IPS-20b (cell line): ENCODE measurements at regions not wholly inside any gene's neighbourhood (a gene's known extent, or its start where the extent isn't known, plus 50 kb on each side); places are given as distances from the start of the nearest gene placed in this dataset.

ENCODE experiments used
- H3K27ac ChIP-seq: one replicate; pipeline ENCODE4 v1.5.1; 2013; ENCODE audit warnings: low read length
- H3K27me3 ChIP-seq: 2 replicates; pipeline ENCODE4 v1.6.1; 2013; ENCODE audit warnings: mild to moderate bottlenecking, low read length, inconsistent platforms; ENCODE audit not compliant: insufficient read depth
- H3K36me3 ChIP-seq: 2 replicates; pipeline ENCODE4 v1.6.1; 2013; ENCODE audit warnings: low read depth, mild to moderate bottlenecking, inconsistent platforms, low read length, moderate library complexity; ENCODE audit not compliant: insufficient read depth
- H3K4me1 ChIP-seq: 2 replicates; pipeline ENCODE4 v1.6.1; 2013; ENCODE audit warnings: mild to moderate bottlenecking, control low read depth, inconsistent platforms, low read length, moderate library complexity; ENCODE audit not compliant: insufficient read depth
- H3K4me3 ChIP-seq: 2 replicates; pipeline ENCODE4 v1.5.1; 2013; ENCODE audit warnings: mild to moderate bottlenecking, low read length, inconsistent platforms
- H3K9ac ChIP-seq: 2 replicates; pipeline ENCODE4 v1.6.1; 2013; ENCODE audit warnings: low read depth, mild to moderate bottlenecking, inconsistent platforms, low read length, moderate library complexity
- H3K9me3 ChIP-seq: 2 replicates; pipeline ENCODE4 v1.6.1; 2013; ENCODE audit warnings: mild to moderate bottlenecking, low read depth, low read length, inconsistent platforms; ENCODE audit not compliant: insufficient read depth

DNA sequence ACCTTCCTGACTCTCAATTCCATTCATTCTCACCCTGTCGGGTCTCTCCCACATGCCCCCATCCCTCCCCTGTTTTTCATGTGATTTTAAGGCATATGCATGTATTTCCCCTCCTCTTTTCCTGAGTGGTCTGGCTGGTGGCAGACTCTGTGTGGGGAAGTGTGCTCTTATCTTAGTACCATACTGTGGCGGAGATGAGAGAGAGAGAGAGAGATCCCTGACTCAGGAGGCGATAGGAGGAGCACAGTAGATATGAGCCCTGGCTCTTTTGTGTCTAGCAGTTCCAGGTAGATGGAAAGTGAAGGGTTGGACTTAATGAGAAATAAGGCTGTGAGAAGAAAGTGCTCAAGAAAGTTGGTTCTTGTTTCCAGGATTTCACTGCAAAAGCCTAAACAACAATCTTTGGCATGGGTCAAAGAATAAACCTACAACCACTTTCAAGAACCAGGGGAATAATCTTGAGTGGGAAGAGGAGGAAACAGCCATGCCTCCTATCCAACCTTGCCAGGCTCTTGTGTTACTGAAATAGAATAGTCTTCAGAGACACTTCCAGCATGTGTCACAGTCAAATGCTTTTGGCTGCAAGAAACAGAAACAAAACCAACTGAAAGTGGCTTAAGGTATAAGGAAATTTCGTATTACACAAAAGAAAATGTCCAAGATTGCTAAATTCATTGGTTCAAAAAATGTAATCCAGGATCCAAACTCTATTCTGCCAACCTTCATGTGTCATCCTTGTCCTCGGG, 123.8 kb upstream of the MYLIP start:
- H3K9me3 ChIP-seq = no peaks in the 10 kb centered on the region
- H3K4me3 ChIP-seq = no peak overlapping the region
- H3K27ac ChIP-seq = no peak overlapping the region
- H3K4me1 ChIP-seq = no peaks in the 10 kb centered on the region
- no peaks in the 10 kb centered on the region for H3K27me3 ChIP-seq
- H3K9ac ChIP-seq = no peak overlapping the region
- no peaks in the 10 kb centered on the region for H3K36me3 ChIP-seq

GRCh38 chr6:16003197-16003491, 125.7 kb upstream of the MYLIP start:
- Histone ChIP-seq H3K36me3 (no peaks in the 10 kb centered on the region), H3K9me3 (no peaks in the 10 kb centered on the region), H3K9ac (no peak overlapping the region), H3K27ac (no peak overlapping the region), H3K4me3 (no peak overlapping the region), H3K27me3 (no peaks in the 10 kb centered on the region), H3K4me1 (peaks cover 2% of the 10 kb centered on the region; the same call in 1 of the 2 replicates)

- Histone ChIP-seq H3K4me1 (peaks cover 6% of the 10 kb centered on the region; the same call in 1 of the 2 replicates), H3K36me3 (no peaks in the 10 kb centered on the region), H3K4me3 (no peak overlapping the region), H3K9me3 (no peaks in the 10 kb centered on the region), H3K27me3 (no peaks in the 10 kb centered on the region), H3K9ac (no peak overlapping the region), H3K27ac (no peak overlapping the region)
Measured at GRCh38 chr6:16002332-16003196, 126.3 kb upstream of the MYLIP start.

DNA sequence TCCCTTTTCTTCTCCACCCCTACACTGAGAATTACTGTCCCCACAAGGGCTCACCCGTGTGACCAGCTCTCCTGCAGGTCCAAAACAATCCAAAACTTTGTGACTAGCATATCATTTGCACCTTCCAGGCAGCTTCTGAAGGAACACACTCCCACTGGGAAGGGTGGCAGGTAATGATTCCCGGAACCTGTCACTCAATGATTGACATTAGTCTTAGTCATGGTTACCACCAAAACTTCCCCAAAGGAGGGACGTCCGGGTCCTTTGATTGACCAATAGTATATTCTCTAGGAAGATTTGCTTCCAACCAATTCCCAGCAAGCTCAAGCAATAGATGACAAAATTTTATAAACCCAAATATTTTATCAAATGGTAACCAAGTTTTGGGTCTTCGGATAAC, 127.7 kb upstream of the MYLIP start:
- H3K4me3 ChIP-seq = no peak overlapping the region
- H3K9me3 ChIP-seq = no peaks in the 10 kb centered on the region
- no peak overlapping the region for H3K27ac ChIP-seq
- no peaks in the 10 kb centered on the region for H3K36me3 ChIP-seq
- no peaks in the 10 kb centered on the region for H3K27me3 ChIP-seq
- H3K9ac ChIP-seq = no peak overlapping the region
- H3K4me1 ChIP-seq = peaks cover 6% of the 10 kb centered on the region; the same call in 1 of the 2 replicates

- Histone ChIP-seq H3K27me3 (no peaks in the 10 kb centered on the region), H3K36me3 (no peaks in the 10 kb centered on the region), H3K4me3 (no peak overlapping the region), H3K4me1 (peaks cover 6% of the 10 kb centered on the region; the same call in 1 of the 2 replicates), H3K27ac (no peak overlapping the region), H3K9ac (no peak overlapping the region), H3K9me3 (no peaks in the 10 kb centered on the region)
Measured at GRCh38 chr6:15999201-15999600, 129.7 kb upstream of the MYLIP start.

- no peaks in the 10 kb centered on the region for H3K9me3 ChIP-seq
- no peak overlapping the region for H3K4me3 ChIP-seq
- no peaks in the 10 kb centered on the region for H3K27me3 ChIP-seq
- H3K36me3 ChIP-seq = no peaks in the 10 kb centered on the region
- H3K27ac ChIP-seq = no peak overlapping the region
- H3K9ac ChIP-seq = no peak overlapping the region
- H3K4me1 ChIP-seq = peaks cover 6% of the 10 kb centered on the region; the same call in 1 of the 2 replicates
Measured at GRCh38 chr6:15997586-15998388, 131.1 kb upstream of the MYLIP start.

DNA sequence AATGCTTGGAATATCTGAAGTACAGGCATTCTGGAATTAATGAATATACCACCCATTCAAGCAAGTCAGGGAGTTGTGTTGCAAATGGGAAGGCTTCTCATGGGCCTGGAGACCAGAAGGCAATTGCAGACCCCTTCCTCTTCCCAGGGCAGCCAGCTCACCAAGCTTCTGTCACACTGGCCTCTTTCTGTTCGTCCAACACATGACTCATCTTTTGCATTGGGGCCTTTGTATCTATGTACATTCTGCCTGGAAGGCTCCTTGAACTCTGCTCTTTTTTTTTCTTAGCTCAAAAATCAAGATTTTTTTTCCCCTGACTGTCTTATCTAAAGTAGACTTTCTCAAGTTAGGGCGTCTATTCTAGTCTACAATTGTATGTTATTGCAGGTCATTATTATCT, 132.9 kb upstream of the MYLIP start:
- H3K9ac ChIP-seq = no peak overlapping the region
- peaks cover 6% of the 10 kb centered on the region; the same call in 1 of the 2 replicates for H3K4me1 ChIP-seq
- H3K4me3 ChIP-seq = no peak overlapping the region
- no peak overlapping the region for H3K27ac ChIP-seq
- H3K36me3 ChIP-seq = no peaks in the 10 kb centered on the region
- no peaks in the 10 kb centered on the region for H3K9me3 ChIP-seq
- no peaks in the 10 kb centered on the region for H3K27me3 ChIP-seq

DNA sequence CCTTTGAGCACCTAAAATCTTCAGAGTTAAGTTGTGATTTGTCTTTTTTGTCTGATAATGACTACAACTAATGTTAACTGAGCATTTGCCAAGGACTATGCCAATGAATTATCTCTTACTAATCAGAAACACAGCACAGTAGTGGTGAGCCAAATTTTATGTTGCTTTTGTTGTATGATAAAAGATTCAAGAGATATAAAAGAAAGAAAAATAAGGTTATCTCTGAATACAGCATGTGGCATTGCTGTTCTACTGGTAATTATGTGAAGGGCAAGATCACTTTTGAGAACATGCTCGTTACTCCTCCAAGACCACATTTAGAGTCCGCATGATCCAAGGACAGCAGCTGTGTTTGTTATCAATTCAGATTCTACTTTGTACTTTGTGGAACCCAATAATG, 133.4 kb upstream of the MYLIP start:
- Histone ChIP-seq H3K9me3 (no peaks in the 10 kb centered on the region), H3K9ac (no peak overlapping the region), H3K27me3 (no peaks in the 10 kb centered on the region), H3K4me3 (no peak overlapping the region), H3K36me3 (no peaks in the 10 kb centered on the region), H3K4me1 (peaks cover 6% of the 10 kb centered on the region; the same call in 1 of the 2 replicates), H3K27ac (no peak overlapping the region)

- Histone ChIP-seq H3K4me3 (no peak overlapping the region), H3K27me3 (no peaks in the 10 kb centered on the region), H3K4me1 (peaks cover 6% of the 10 kb centered on the region; the same call in 1 of the 2 replicates), H3K9me3 (no peaks in the 10 kb centered on the region), H3K9ac (no peak overlapping the region), H3K27ac (no peak overlapping the region), H3K36me3 (no peaks in the 10 kb centered on the region)
Measured at GRCh38 chr6:15994814-15995459, 133.9 kb upstream of the MYLIP start.

GRCh38 chr6:15993716-15994228, 135.1 kb upstream of the MYLIP start:
- no peaks in the 10 kb centered on the region for H3K36me3 ChIP-seq
- H3K4me3 ChIP-seq = no peak overlapping the region
- H3K4me1 ChIP-seq = peaks cover 6% of the 10 kb centered on the region; the same call in 1 of the 2 replicates
- no peaks in the 10 kb centered on the region for H3K9me3 ChIP-seq
- no peak overlapping the region for H3K27ac ChIP-seq
- H3K27me3 ChIP-seq = no peaks in the 10 kb centered on the region
- no peak overlapping the region for H3K9ac ChIP-seq

DNA sequence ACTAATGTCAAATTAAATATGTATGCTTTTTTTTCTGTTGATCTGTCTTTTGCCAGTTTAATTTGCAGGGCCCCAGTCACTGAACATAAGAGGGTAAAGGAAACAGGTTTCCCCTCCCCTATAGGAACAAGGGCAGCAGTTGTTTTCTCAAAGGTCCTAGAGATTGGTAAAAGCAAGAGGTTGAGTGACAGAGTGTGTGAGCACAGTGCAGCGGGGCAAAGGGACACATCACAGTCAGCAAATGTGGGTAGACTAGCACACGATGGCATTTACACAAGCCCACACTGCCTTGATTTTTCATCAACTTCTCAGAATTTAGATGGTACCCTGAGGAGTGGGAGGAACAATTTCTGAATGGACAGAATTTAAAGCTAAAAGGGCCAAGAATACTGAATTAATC, 138.7 kb upstream of the MYLIP start:
- Histone ChIP-seq H3K4me3 (no peak overlapping the region), H3K27ac (no peak overlapping the region), H3K9me3 (no peaks in the 10 kb centered on the region), H3K9ac (no peak overlapping the region), H3K4me1 (peaks cover 8% of the 10 kb centered on the region; the same call in 1 of the 2 replicates), H3K27me3 (no peaks in the 10 kb centered on the region), H3K36me3 (no peaks in the 10 kb centered on the region)
